ENCODE measurements at regions not wholly inside any gene's neighbourhood (a gene's known extent, or its start where the extent isn't known, plus 50 kb on each side); places are given as distances from the start of the nearest gene placed in this dataset.
A peak's percentile ranks its signal among the peaks of the same experiment; 100 is the strongest.

- no peak for TF ChIP-seq CSRNP3 (CRISPR knock-in tag; IDR thresholded peaks at IDR 0.05)
- TF ChIP-seq SNAI2 (CRISPR knock-in tag; IDR thresholded peaks at IDR 0.05), result no peak
- ATAC-seq, result no peak
Measured at GRCh38 chr5:128681096-128681495, 143.1 kb upstream of the FBN2 start.

GRCh38 chr5:128681764-128682592 lies 143.9 kb upstream of the FBN2 start:
- no peak; the same call in 2 of the 3 replicates for ATAC-seq
- TF ChIP-seq ISL1 (CRISPR knock-in tag; IDR thresholded peaks at IDR 0.05) (peak; percentile 48), CSRNP3 (CRISPR knock-in tag; IDR thresholded peaks at IDR 0.05) (no peak)

GRCh38 chr5:128682669-128683068 lies 144.6 kb upstream of the FBN2 start:
- ATAC-seq, result no peak
- TF ChIP-seq CSDC2 (CRISPR knock-in tag; IDR thresholded peaks at IDR 0.05) (no peak), TCF4 (CRISPR knock-in tag; IDR thresholded peaks at IDR 0.05; ENCODE audit: borderline replicate concordance) (no peak), SNAI2 (CRISPR knock-in tag; IDR thresholded peaks at IDR 0.05) (no peak), POU6F1 (CRISPR knock-in tag; IDR thresholded peaks at IDR 0.05; ENCODE audit: borderline replicate concordance, low read depth) (no peak), ZFP30 (CRISPR knock-in tag; IDR thresholded peaks at IDR 0.05) (no peak), ZFP3 (CRISPR knock-in tag; IDR thresholded peaks at IDR 0.05) (no peak)

GRCh38 chr5:128684961-128685360 lies 146.9 kb upstream of the FBN2 start:
- TF ChIP-seq CSRNP3 (CRISPR knock-in tag; IDR thresholded peaks at IDR 0.05) (no peak), PPARA (CRISPR knock-in tag; IDR thresholded peaks at IDR 0.05; ENCODE audit: borderline replicate concordance) (no peak), ARNTL (CRISPR knock-in tag; IDR thresholded peaks at IDR 0.05; ENCODE audit: borderline replicate concordance, low read depth) (no peak), ZNF565 (CRISPR knock-in tag; conservative IDR thresholded peaks at IDR 0.05; ENCODE audit: low read depth) (no peak), CSDC2 (CRISPR knock-in tag; IDR thresholded peaks at IDR 0.05) (no peak), POU6F1 (CRISPR knock-in tag; IDR thresholded peaks at IDR 0.05; ENCODE audit: borderline replicate concordance, low read depth) (no peak), BACH2 (CRISPR knock-in tag; IDR thresholded peaks at IDR 0.05; ENCODE audit: borderline replicate concordance) (no peak), ESRRG (CRISPR knock-in tag; IDR thresholded peaks at IDR 0.05) (no peak), ZNF70 (CRISPR knock-in tag; IDR thresholded peaks at IDR 0.05) (no peak), RARB (CRISPR knock-in tag; IDR thresholded peaks at IDR 0.05) (no peak), TSHZ2 (CRISPR knock-in tag; IDR thresholded peaks at IDR 0.05) (no peak), CREB5 (CRISPR knock-in tag; IDR thresholded peaks at IDR 0.05; ENCODE audit: low read depth) (no peak)
- no peak for ATAC-seq

Measured in SK-N-SH treated with all-trans-retinoic acid at 6 μM for 48 hours (cell line).